H1 (cell line): ENCODE measurements at regions not wholly inside any gene's neighbourhood (a gene's known extent, or its start where the extent isn't known, plus 50 kb on each side); places are given as distances from the start of the nearest gene placed in this dataset.

Experiments used
- CTCF ChIA-PET: fragments of 300-600 bp; sonication (Branson Sonifier 250); formaldehyde crosslinking; loops from one replicate; lab custom pipeline; 2021; ENCODE audit not compliant: partially characterized antibody; lab: Charles Lee
- POLR2A ChIA-PET: fragments of 300-600 bp; sonication (Branson Sonifier 250); formaldehyde crosslinking; loops from one replicate; lab custom pipeline; 2021; ENCODE audit warnings: inconsistent platforms; ENCODE audit not compliant: partially characterized antibody; lab: Charles Lee
- DNase-seq, 2 experiments: peaks; one replicate each; pipeline versions ENCODE4 v3.0.0 to v3.0.0-alpha.2; 2010 to 2022; ENCODE audit warnings: low spot score in 2 of 2, low read depth in 1 of 2, mixed read lengths in 1 of 2
- FAIRE-seq: peaks from 2 replicates; lab custom pipeline; 2011; peaks lifted over from hg19 to GRCh38; lab: Jason Lieb, UNC
- H2AFZ ChIP-seq: 2 replicates; pipeline ENCODE4 v1.8.1; 2012; ENCODE audit warnings: low read length, inconsistent platforms
- H2AK5ac ChIP-seq: 2 replicates; pipeline ENCODE4 v1.6.1; 2013; ENCODE audit warnings: low read depth, low read length
- H2BK120ac ChIP-seq: replicated peaks from 2 replicates; pipeline ENCODE3; 2013; ENCODE audit warnings: low read depth, low read length, inconsistent platforms
- H2BK12ac ChIP-seq: 2 replicates; pipeline ENCODE4 v1.6.1; 2013; ENCODE audit warnings: low read depth, low read length
- H2BK15ac ChIP-seq: 2 replicates; pipeline ENCODE4 v1.6.1; 2013; ENCODE audit warnings: low read length
- H2BK20ac ChIP-seq: 2 replicates; pipeline ENCODE4 v1.6.1; 2013; ENCODE audit warnings: low read length
- H2BK5ac ChIP-seq: 2 replicates; pipeline ENCODE4 v1.6.1; 2013; ENCODE audit warnings: low read depth, low read length
- H3K14ac ChIP-seq: 2 replicates; pipeline ENCODE4 v1.6.1; 2013; ENCODE audit warnings: inconsistent platforms; ENCODE audit not compliant: insufficient read length
- H3K18ac ChIP-seq: 2 replicates; pipeline ENCODE4 v1.6.1; 2013; ENCODE audit warnings: low read length; ENCODE audit errors: extremely low read depth
- H3K23ac ChIP-seq: 2 replicates; pipeline ENCODE4 v1.6.1; 2013; ENCODE audit warnings: inconsistent platforms; ENCODE audit not compliant: insufficient read length
- H3K23me2 ChIP-seq: 2 replicates; pipeline ENCODE4 v1.6.1; 2013; ENCODE audit warnings: low read depth, low read length
- H3K27ac ChIP-seq: 2 replicates; pipeline ENCODE4 v1.6.1; 2011; ENCODE audit warnings: low read depth, low read length, inconsistent platforms
- H3K27me3 ChIP-seq, 4 experiments: replicated peaks in 1 of 4; 1 replicate in 1 of 4; 2 replicates in 3 of 4; pipeline versions ENCODE4 v1.6.1 to v1.8.1; 2011 to 2013; ENCODE audit warnings: low read length in 3 of 4, mild to moderate bottlenecking in 3 of 4, inconsistent platforms in 2 of 4, mixed read lengths in 2 of 4, moderate library complexity in 1 of 4; ENCODE audit not compliant: control insufficient read depth in 3 of 4, insufficient read depth in 3 of 4; ENCODE audit errors: extremely low read depth in 1 of 4
- H3K36me3 ChIP-seq, 4 experiments: 2 replicates each; pipeline versions ENCODE4 v1.6.1 to v1.8.1; 2011 to 2013; ENCODE audit warnings: mild to moderate bottlenecking in 4 of 4, low read length in 3 of 4, moderate library complexity in 2 of 4, control low read depth in 1 of 4, inconsistent platforms in 1 of 4; ENCODE audit not compliant: insufficient read depth in 4 of 4, control insufficient read depth in 2 of 4
- H3K4ac ChIP-seq: replicated peaks from 2 replicates; pipeline ENCODE3; 2013; ENCODE audit warnings: low read length, low read depth, mixed read lengths, inconsistent platforms; ENCODE audit not compliant: insufficient read length
- H3K4me1 ChIP-seq, 4 experiments: replicated peaks in 1 of 4; 1 replicate in 1 of 4; 2 replicates in 3 of 4; pipeline versions ENCODE4 v1.6.1 to v1.8.1; 2011 to 2013; ENCODE audit warnings: low read length in 3 of 4, inconsistent platforms in 2 of 4, mixed read lengths in 1 of 4; ENCODE audit not compliant: insufficient read depth in 4 of 4, control insufficient read depth in 3 of 4
- H3K4me2 ChIP-seq, 2 experiments: 2 replicates each; pipeline versions ENCODE4 v1.6.1 to v1.8.1; 2011 to 2013; ENCODE audit warnings: low read depth in 2 of 2, low read length in 2 of 2, control low read depth in 1 of 2, inconsistent platforms in 1 of 2, mild to moderate bottlenecking in 1 of 2; ENCODE audit not compliant: insufficient read depth in 1 of 2
- H3K4me3 ChIP-seq, 4 experiments: fragments of 200-600, 300-600 bp in 1 of 4; sonication (generic), shearing (Covaris generic), sonication (Bioruptor Twin) in 1 of 4; 2 replicates each; pipeline versions ENCODE4 v1.5.1 to v1.8.1; 2011 to 2016; ENCODE audit warnings: low read length in 4 of 4, low read depth in 3 of 4, control low read depth in 2 of 4, inconsistent platforms in 2 of 4, mild to moderate bottlenecking in 2 of 4, mixed read lengths in 1 of 4, moderate library complexity in 1 of 4; ENCODE audit not compliant: insufficient read depth in 2 of 4; ENCODE audit errors: extremely low read depth in 1 of 4
- H3K56ac ChIP-seq: replicated peaks from 2 replicates; pipeline ENCODE3; 2013; ENCODE audit warnings: low read depth, mild to moderate bottlenecking, mixed read lengths, low read length, inconsistent platforms; ENCODE audit not compliant: insufficient read length
- H3K79me1 ChIP-seq: 2 replicates; pipeline ENCODE4 v1.6.1; 2013; ENCODE audit warnings: low read depth, low read length, control low read depth
- H3K79me2 ChIP-seq, 2 experiments: 2 replicates each; pipeline versions ENCODE4 v1.6.1 to v1.8.1; 2012 to 2013; ENCODE audit warnings: low read length in 2 of 2, mild to moderate bottlenecking in 2 of 2, inconsistent platforms in 1 of 2; ENCODE audit not compliant: insufficient read depth in 2 of 2, control insufficient read depth in 1 of 2
- H3K9ac ChIP-seq, 4 experiments: replicated peaks in 1 of 4; 1 replicate in 1 of 4; 2 replicates in 3 of 4; pipeline versions ENCODE4 v1.6.1 to v1.8.1; 2011 to 2013; ENCODE audit warnings: low read depth in 3 of 4, low read length in 3 of 4, control low read depth in 2 of 4, mild to moderate bottlenecking in 2 of 4, moderate library complexity in 2 of 4, inconsistent platforms in 1 of 4; ENCODE audit errors: extremely low read depth in 1 of 4
- H3K9me3 ChIP-seq, 2 experiments: 2 replicates each; pipeline versions ENCODE4 v1.6.1 to v1.8.1; 2012 to 2013; ENCODE audit warnings: mild to moderate bottlenecking in 2 of 2, moderate library complexity in 2 of 2, control low read depth in 1 of 2, inconsistent platforms in 1 of 2, low read depth in 1 of 2, low read length in 1 of 2, mixed read lengths in 1 of 2; ENCODE audit not compliant: insufficient read depth in 2 of 2
- H4K20me1 ChIP-seq, 2 experiments: replicated peaks in 1 of 2; 2 replicates each; pipeline versions ENCODE3 to v1.8.1; 2011 to 2013; ENCODE audit warnings: inconsistent platforms in 2 of 2, low read length in 2 of 2, mild to moderate bottlenecking in 1 of 2; ENCODE audit not compliant: insufficient read depth in 2 of 2, control insufficient read depth in 1 of 2
- H4K5ac ChIP-seq: 2 replicates; pipeline ENCODE4 v1.6.1; 2013; ENCODE audit warnings: low read length, low read depth, mixed read lengths, inconsistent platforms; ENCODE audit not compliant: insufficient read length
- H4K8ac ChIP-seq: 2 replicates; pipeline ENCODE4 v1.8.0; 2013; ENCODE audit warnings: mild to moderate bottlenecking, moderate library complexity, low read length, inconsistent platforms; ENCODE audit not compliant: insufficient read depth; ENCODE audit errors: extremely low read depth
- H4K91ac ChIP-seq: replicated peaks from 2 replicates; pipeline ENCODE3; 2013; ENCODE audit warnings: low read length, mixed read lengths, inconsistent platforms; ENCODE audit not compliant: insufficient read length
- KDM1A ChIP-seq: fragments of 200-600, 300-600 bp; sonication (generic); IDR thresholded peaks from 2 replicates; pipeline ENCODE4 v1.7.1; 2016; ENCODE audit warnings: mild to moderate bottlenecking, low read length, borderline replicate concordance
- KDM5A ChIP-seq: fragments of 200-600 bp; IDR thresholded peaks from 2 replicates; pipeline ENCODE4 v1.7.1; 2012; ENCODE audit warnings: mild to moderate bottlenecking, low read length, inconsistent platforms, mixed read lengths
- POLR2AphosphoS5 ChIP-seq: IDR thresholded peaks from 2 replicates; pipeline ENCODE4 v1.6.1; 2011; ENCODE audit warnings: low read depth, low read length
- POU5F1 ChIP-seq: IDR thresholded peaks from 2 replicates; pipeline ENCODE4 v1.6.1; 2011; ENCODE audit warnings: low read depth, mild to moderate bottlenecking, low read length, moderate library complexity
- RXRA ChIP-seq: IDR thresholded peaks from 2 replicates; pipeline ENCODE4 v1.6.1; 2011; ENCODE audit warnings: low read depth, mild to moderate bottlenecking, low read length, moderate library complexity; ENCODE audit not compliant: insufficient read depth
- SIN3A ChIP-seq, 2 experiments: IDR thresholded peaks in 1 of 2; conservative IDR thresholded peaks in 1 of 2; 2 replicates each; pipeline ENCODE4 v1.6.1; 2011 to 2012; ENCODE audit warnings: low read length in 2 of 2, improper control_type of control experiment in 1 of 2, low read depth in 1 of 2, mild to moderate bottlenecking in 1 of 2
- SP2 ChIP-seq: IDR thresholded peaks from 2 replicates; pipeline ENCODE4 v1.6.1; 2012; ENCODE audit warnings: mild to moderate bottlenecking, low read length, inconsistent platforms
- ZNF274 ChIP-seq: IDR thresholded peaks from 2 replicates; pipeline ENCODE4 v1.7.0; 2012; ENCODE audit warnings: low read length, borderline replicate concordance; ENCODE audit errors: extremely low read depth
- WGBS, 2 experiments: shearing (Covaris generic) in 1 of 2; methylation state at CpG; one replicate each; pipeline versions ENCODE4 v1.1.6 to v1.1.7; 2013 to 2015; ENCODE audit warnings: low lambda C conversion rate in 2 of 2, mixed read lengths in 2 of 2, inconsistent platforms in 1 of 2, low coverage in 1 of 2, missing lambda C conversion rate in 1 of 2; ENCODE audit not compliant: insufficient replicate concordance in 2 of 2, insufficient coverage in 1 of 2, insufficient read length in 1 of 2; ENCODE audit errors: extremely low coverage in 1 of 2, missing lambda C conversion rate in 1 of 2; 5-methylcytosine and 5-hydroxymethylcytosine counted together
- TF ChIP-seq, protein P1 (sequence below): IDR thresholded peaks from 2 replicates; pipeline ENCODE4 v1.6.1; 2011; ENCODE audit warnings: low read depth, mild to moderate bottlenecking, low read length; ENCODE audit not compliant: insufficient read depth

DNA sequence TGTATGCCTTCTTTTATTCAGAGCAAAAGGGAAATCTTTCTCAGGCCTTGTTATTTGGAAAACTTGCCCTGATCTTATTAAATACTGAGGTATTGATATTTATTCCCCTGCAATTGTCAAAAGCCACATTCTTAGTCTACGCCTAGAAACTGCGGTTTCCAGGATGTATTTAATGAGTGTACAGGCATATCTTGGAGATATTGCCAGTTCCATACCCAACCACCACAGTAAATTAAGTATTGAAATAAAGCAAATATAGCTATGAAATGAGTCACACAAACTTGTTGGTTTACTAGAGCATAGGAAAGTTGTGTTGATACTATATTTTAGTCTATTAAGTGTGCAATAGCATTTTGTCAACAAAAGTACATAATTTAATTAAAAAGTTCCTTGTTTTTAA is 152.7 kb upstream of the CCDC179 start:
- no peaks in the 10 kb centered on the region for H3K4me1 ChIP-seq
- no peaks in the 10 kb centered on the region for H3K79me1 ChIP-seq
- no peak overlapping the region for H2BK15ac ChIP-seq
- H3K36me3 ChIP-seq: no peaks in the 10 kb centered on the region
- no peak overlapping the region for H3K14ac ChIP-seq
- FAIRE-seq: no peak
- no peak overlapping the region for H3K4ac ChIP-seq
- no peak overlapping the region for H4K91ac ChIP-seq
- no peak overlapping the region for H3K9ac ChIP-seq
- ChIA-PET CTCF (no interaction called here), POLR2A (no interaction called here)
- no peak for DNase-seq
- no peak overlapping the region for H2BK5ac ChIP-seq
- H2BK12ac ChIP-seq: no peak overlapping the region
- H3K18ac ChIP-seq: no peak overlapping the region
- H3K23me2 ChIP-seq: no peaks in the 10 kb centered on the region
- H3K4me3 ChIP-seq: no peak overlapping the region
- no peak for TF ChIP-seq KDM1A
- no peak for TF ChIP-seq POLR2AphosphoS5
- TF ChIP-seq, protein P1, sequence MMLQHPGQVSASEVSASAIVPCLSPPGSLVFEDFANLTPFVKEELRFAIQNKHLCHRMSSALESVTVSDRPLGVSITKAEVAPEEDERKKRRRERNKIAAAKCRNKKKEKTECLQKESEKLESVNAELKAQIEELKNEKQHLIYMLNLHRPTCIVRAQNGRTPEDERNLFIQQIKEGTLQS: no peak
- TF ChIP-seq SIN3A (conservative IDR thresholded peaks at IDR 0.05 in 1 of 2, IDR thresholded peaks at IDR 0.05 in 1 of 2; ENCODE audit: low read depth in 1 of 2, low read length in 2 of 2): no peak
- TF ChIP-seq RXRA: no peak
- TF ChIP-seq SP2: no peak
- TF ChIP-seq POU5F1: no peak
- TF ChIP-seq KDM5A: no peak
- no peak for TF ChIP-seq ZNF274
- H3K27ac ChIP-seq: no peak overlapping the region
- H2BK120ac ChIP-seq: no peak overlapping the region
- no peak overlapping the region for H2AK5ac ChIP-seq
- H3K23ac ChIP-seq: no peak overlapping the region
- H3K79me2 ChIP-seq: no peaks in the 10 kb centered on the region
- H4K8ac ChIP-seq: no peak overlapping the region
- H4K5ac ChIP-seq: no peak overlapping the region
- no peak overlapping the region for H3K56ac ChIP-seq
- no peaks in the 10 kb centered on the region for H3K27me3 ChIP-seq
- H3K4me2 ChIP-seq: no peak overlapping the region
- H3K9me3 ChIP-seq: no peaks in the 10 kb centered on the region
- H2BK20ac ChIP-seq: no peak overlapping the region
- H2AFZ ChIP-seq: no peak overlapping the region
- WGBS, 2 experiments: 88% methylated on average over 2 of the region's 2 CpGs; no CpG with 5 or more reads in 1 of the 2 experiments
- H4K20me1 ChIP-seq: no peaks in the 10 kb centered on the region
